PC-9 (cell line): ENCODE measurements at regions not wholly inside any gene's neighbourhood (a gene's known extent, or its start where the extent isn't known, plus 50 kb on each side); places are given as distances from the start of the nearest gene placed in this dataset.

ENCODE experiments used
- EZH2 ChIP-seq: fragments of 200-600 bp; sonication (generic); IDR thresholded peaks from 2 replicates; pipeline ENCODE4 v1.8.0; 2017; ENCODE audit warnings: antibody characterized with exemption, low read depth
- TF ChIP-seq, protein P1 (sequence below): fragments of 200-600 bp; sonication (generic); conservative IDR thresholded peaks from 2 replicates; pipeline ENCODE4 v1.6.1; 2017; ENCODE audit warnings: mixed run types, antibody characterized with exemption, mild to moderate bottlenecking, moderate library complexity

DNA sequence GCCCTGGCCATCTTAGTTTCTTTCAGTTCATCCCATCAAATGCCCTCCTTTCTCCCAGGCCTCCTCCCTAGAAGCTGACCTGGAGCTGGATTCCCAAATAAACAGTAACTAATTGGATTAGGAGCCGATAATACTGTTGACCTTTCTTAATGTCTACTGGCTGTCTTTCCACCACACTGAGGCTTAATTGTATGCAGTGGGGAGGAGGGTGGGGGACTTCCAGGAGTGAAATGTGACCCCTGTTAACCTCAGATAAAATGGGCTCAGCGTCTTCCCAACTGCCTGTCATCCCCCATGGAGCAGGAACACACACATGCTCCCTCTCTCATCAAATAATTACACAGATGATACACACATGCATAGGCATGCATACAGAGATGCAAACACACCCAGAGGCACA is 53.7 kb upstream of the LBX1 start:
- TF ChIP-seq, protein P1, sequence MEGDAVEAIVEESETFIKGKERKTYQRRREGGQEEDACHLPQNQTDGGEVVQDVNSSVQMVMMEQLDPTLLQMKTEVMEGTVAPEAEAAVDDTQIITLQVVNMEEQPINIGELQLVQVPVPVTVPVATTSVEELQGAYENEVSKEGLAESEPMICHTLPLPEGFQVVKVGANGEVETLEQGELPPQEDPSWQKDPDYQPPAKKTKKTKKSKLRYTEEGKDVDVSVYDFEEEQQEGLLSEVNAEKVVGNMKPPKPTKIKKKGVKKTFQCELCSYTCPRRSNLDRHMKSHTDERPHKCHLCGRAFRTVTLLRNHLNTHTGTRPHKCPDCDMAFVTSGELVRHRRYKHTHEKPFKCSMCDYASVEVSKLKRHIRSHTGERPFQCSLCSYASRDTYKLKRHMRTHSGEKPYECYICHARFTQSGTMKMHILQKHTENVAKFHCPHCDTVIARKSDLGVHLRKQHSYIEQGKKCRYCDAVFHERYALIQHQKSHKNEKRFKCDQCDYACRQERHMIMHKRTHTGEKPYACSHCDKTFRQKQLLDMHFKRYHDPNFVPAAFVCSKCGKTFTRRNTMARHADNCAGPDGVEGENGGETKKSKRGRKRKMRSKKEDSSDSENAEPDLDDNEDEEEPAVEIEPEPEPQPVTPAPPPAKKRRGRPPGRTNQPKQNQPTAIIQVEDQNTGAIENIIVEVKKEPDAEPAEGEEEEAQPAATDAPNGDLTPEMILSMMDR, result no peak
- TF ChIP-seq EZH2, result no peak
